PC-9 (cell line): ENCODE measurements at regions not wholly inside any gene's neighbourhood (a gene's known extent, or its start where the extent isn't known, plus 50 kb on each side); places are given as distances from the start of the nearest gene placed in this dataset.
A peak's percentile ranks its signal among the peaks of the same experiment; 100 is the strongest.

Experiments
- BruUV-seq: library from RNA; stranded (reverse); fragments of 400-500 nt; replicated peaks from 2 replicates; lab custom pipeline; 2021; lab: Mats Ljungman, UMichigan
- CTCF ChIA-PET: fragments of 300-600 bp; sonication (Branson Sonifier 250); formaldehyde crosslinking; loops from one replicate; lab custom pipeline; 2022; ENCODE audit warnings: antibody characterized with exemption; lab: Charles Lee
- POLR2A ChIA-PET: fragments of 300-600 bp; sonication (Branson Sonifier 250); formaldehyde crosslinking; loops from one replicate; lab custom pipeline; 2022; ENCODE audit warnings: antibody characterized with exemption; ENCODE audit not compliant: unreplicated experiment; lab: Charles Lee
- DNase-seq, 2 experiments: peaks; one replicate each; pipeline versions ENCODE4 v3.0.0 to v3.0.0-alpha.2; 2015 to 2022; ENCODE audit warnings: mixed read lengths in 1 of 2
- H2AFZ ChIP-seq: fragments of 200-600 bp; sonication (generic); 2 replicates; pipeline ENCODE4 v1.8.1; 2017; ENCODE audit warnings: antibody characterized with exemption
- H3F3A ChIP-seq: fragments of 200-600 bp; sonication (generic); 2 replicates; pipeline ENCODE4 v1.8.1; 2017; ENCODE audit warnings: antibody characterized with exemption, mild to moderate bottlenecking, low read depth; ENCODE audit not compliant: insufficient read depth
- H3K27ac ChIP-seq: fragments of 200-600 bp; sonication (generic); 2 replicates; pipeline ENCODE4 v1.6.1; 2016; ENCODE audit warnings: mixed run types
- H3K27me3 ChIP-seq: fragments of 200-600 bp; sonication (generic); 2 replicates; pipeline ENCODE4 v1.6.1; 2016; ENCODE audit warnings: low read depth, mixed run types; ENCODE audit not compliant: insufficient read depth
- H3K36me3 ChIP-seq: fragments of 200-600 bp; sonication (generic); 2 replicates; pipeline ENCODE4 v1.6.1; 2016; ENCODE audit warnings: low read depth, mixed run types
- H3K4me1 ChIP-seq: fragments of 200-600 bp; sonication (generic); replicated peaks from 2 replicates; pipeline ENCODE4 v1.6.1; 2016; ENCODE audit warnings: mixed run types; ENCODE audit not compliant: insufficient read depth
- H3K4me2 ChIP-seq: fragments of 200-600 bp; sonication (generic); 2 replicates; pipeline ENCODE4 v1.6.1; 2017; ENCODE audit warnings: mixed run types
- H3K4me3 ChIP-seq: fragments of 200-600 bp; sonication (generic); 2 replicates; pipeline ENCODE4 v1.6.1; 2016; ENCODE audit warnings: mixed run types
- H3K79me2 ChIP-seq: fragments of 200-600 bp; sonication (generic); 2 replicates; pipeline ENCODE4 v1.6.1; 2017; ENCODE audit warnings: low read depth, mixed run types
- H3K9me2 ChIP-seq: fragments of 200-600 bp; sonication (generic); 2 replicates; pipeline ENCODE4 v1.8.1; 2017; ENCODE audit warnings: mild to moderate bottlenecking; ENCODE audit not compliant: insufficient read depth
- H3K9me3 ChIP-seq: fragments of 200-600 bp; sonication (generic); 2 replicates; pipeline ENCODE4 v1.8.1; 2016; ENCODE audit warnings: low read depth; ENCODE audit not compliant: insufficient read depth
- H4K20me1 ChIP-seq: fragments of 200-600 bp; sonication (generic); 2 replicates; pipeline ENCODE4 v1.8.1; 2017; ENCODE audit not compliant: insufficient read depth
- CTCF ChIP-seq: fragments of 200-600 bp; sonication (generic); conservative IDR thresholded peaks from 2 replicates; pipeline ENCODE4 v1.6.1; 2017; ENCODE audit warnings: mixed run types, antibody characterized with exemption, mild to moderate bottlenecking, moderate library complexity
- EZH2 ChIP-seq: fragments of 200-600 bp; sonication (generic); IDR thresholded peaks from 2 replicates; pipeline ENCODE4 v1.8.0; 2017; ENCODE audit warnings: antibody characterized with exemption, low read depth
- intact Hi-C: fragments of 100-400 bp; cut with micrococcal nuclease; formaldehyde crosslinking; loops from one replicate; pipeline ENCODE4 v1.10.0; 2022; ENCODE audit not compliant: unreplicated experiment

GRCh38 chr18:45359275-45360009 lies 255.8 kb upstream of the SLC14A2 start:
- BruUV-seq, result no TSS peak
- H3K36me3 ChIP-seq, result no peaks in the 10 kb centered on the region
- H3K4me2 ChIP-seq, result peak overlapping the region; percentile 21
- CTCF ChIA-PET, result no interaction called here
- no peaks in the 10 kb centered on the region for H4K20me1 ChIP-seq
- POLR2A ChIA-PET, result no interaction called here
- no peaks in the 10 kb centered on the region for H3K27me3 ChIP-seq
- peak overlapping the region; percentile 19; the same call in 1 of the 2 replicates for H3K27ac ChIP-seq
- peaks cover 40% of the 10 kb centered on the region for H3K4me1 ChIP-seq
- H2AFZ ChIP-seq, result 0 out of 2 replicates have a peak overlapping the region, but pooled peaks have one; percentile 10
- intact Hi-C loops, result no loop called here
- DNase-seq, result peak; percentile 32 to 78
- no peaks in the 10 kb centered on the region for H3K9me3 ChIP-seq
- H3K4me3 ChIP-seq, result no peak overlapping the region
- H3K9me2 ChIP-seq, result no peaks in the 10 kb centered on the region
- H3K79me2 ChIP-seq, result no peaks in the 10 kb centered on the region
- TF ChIP-seq CTCF (no peak), EZH2 (no peak)
- H3F3A ChIP-seq, result peaks cover 10% of the 10 kb centered on the region; the same call in 1 of the 2 replicates

GRCh38 chr18:45361125-45361851 lies 254.0 kb upstream of the SLC14A2 start:
- Histone ChIP-seq H3K9me3 (no peaks in the 10 kb centered on the region), H3K27me3 (no peaks in the 10 kb centered on the region), H3K36me3 (no peaks in the 10 kb centered on the region), H3K4me1 (peaks cover 45% of the 10 kb centered on the region), H3K79me2 (no peaks in the 10 kb centered on the region), H3K9me2 (no peaks in the 10 kb centered on the region), H4K20me1 (no peaks in the 10 kb centered on the region), H2AFZ (no peak overlapping the region), H3F3A (peaks cover 10% of the 10 kb centered on the region; the same call in 1 of the 2 replicates), H3K4me3 (no peak overlapping the region), H3K27ac (no peak overlapping the region), H3K4me2 (no peak overlapping the region)
- no peak for TF ChIP-seq CTCF
- TF ChIP-seq EZH2, result no peak
- POLR2A ChIA-PET, result no interaction called here
- CTCF ChIA-PET, result no interaction called here
- intact Hi-C loops, result no loop called here
- BruUV-seq, result no TSS peak
- no peak for DNase-seq

- no TSS peak for BruUV-seq
- TF ChIP-seq EZH2, result no peak
- TF ChIP-seq CTCF, result no peak
- CTCF ChIA-PET, result no interaction called here
Measured at GRCh38 chr18:45363196-45363595, 252.1 kb upstream of the SLC14A2 start.

More at GRCh38 chr18:45363196-45363595, 252.1 kb upstream of the SLC14A2 start:
- H3K36me3 ChIP-seq, result no peaks in the 10 kb centered on the region
- intact Hi-C loops, result no loop called here
- H3K9me3 ChIP-seq, result no peaks in the 10 kb centered on the region
- H3K9me2 ChIP-seq, result no peaks in the 10 kb centered on the region
- no peak overlapping the region for H3K4me2 ChIP-seq
- peaks cover 10% of the 10 kb centered on the region; the same call in 1 of the 2 replicates for H3F3A ChIP-seq
- no peaks in the 10 kb centered on the region for H4K20me1 ChIP-seq
- H3K79me2 ChIP-seq, result no peaks in the 10 kb centered on the region
- H3K27ac ChIP-seq, result no peak overlapping the region
- peaks cover 36% of the 10 kb centered on the region for H3K4me1 ChIP-seq
- POLR2A ChIA-PET, result interaction anchor here (0.5 kb wide), 1 partner anchor 1251 kb away, joined by 4 read pairs; no protein-coding TSS in a partner anchor
- DNase-seq, result no peak
- H3K4me3 ChIP-seq, result no peak overlapping the region
- no peaks in the 10 kb centered on the region for H3K27me3 ChIP-seq
- no peak overlapping the region for H2AFZ ChIP-seq
